Fibroblast of lung (primary cell): ENCODE measurements at regions not wholly inside any gene's neighbourhood (a gene's known extent, or its start where the extent isn't known, plus 50 kb on each side); places are given as distances from the start of the nearest gene placed in this dataset.

ENCODE experiments used
- DNase-seq, 2 donors: peaks; one replicate each; pipeline versions ENCODE4 v3.0.0 to v3.0.0-alpha.2; 2010; ENCODE audit warnings: low read depth in 2 of 2
- H2AFZ ChIP-seq: 2 replicates; pipeline ENCODE4 v1.5.1; 2012; ENCODE audit warnings: low read length, control low read depth, inconsistent platforms
- H3K27ac ChIP-seq: 2 replicates; pipeline ENCODE4 v1.5.1; 2011; ENCODE audit warnings: low read length, control low read depth; ENCODE audit not compliant: insufficient read depth
- H3K27me3 ChIP-seq: 2 replicates; pipeline ENCODE4 v1.5.1; 2011; ENCODE audit warnings: mild to moderate bottlenecking, low read length; ENCODE audit not compliant: control insufficient read depth, insufficient read depth
- H3K36me3 ChIP-seq: 2 replicates; pipeline ENCODE4 v1.5.1; 2011; ENCODE audit warnings: low read length; ENCODE audit not compliant: control insufficient read depth, insufficient read depth
- H3K4me1 ChIP-seq: 2 replicates; pipeline ENCODE4 v1.5.1; 2011; ENCODE audit warnings: low read length; ENCODE audit not compliant: control insufficient read depth, insufficient read depth; ENCODE audit errors: extremely low read depth
- H3K4me2 ChIP-seq: 2 replicates; pipeline ENCODE4 v1.5.1; 2011; ENCODE audit warnings: low read length, control low read depth; ENCODE audit not compliant: insufficient read depth; ENCODE audit errors: extremely low read depth
- H3K4me3 ChIP-seq, 4 experiments: fragments of 200-600 bp in 1 of 4; sonication (generic) in 1 of 4; replicated peaks in 1 of 4; 2 replicates each; pipeline ENCODE4 v1.5.1; 2011 to 2016; ENCODE audit warnings: low read length in 4 of 4, low read depth in 3 of 4, mild to moderate bottlenecking in 3 of 4, control low read depth in 2 of 4, inconsistent platforms in 1 of 4, mixed read lengths in 1 of 4; ENCODE audit not compliant: insufficient read depth in 1 of 4; ENCODE audit errors: control extremely low read depth in 1 of 4
- H3K79me2 ChIP-seq: 2 replicates; pipeline ENCODE4 v1.5.1; 2012; ENCODE audit warnings: mild to moderate bottlenecking, low read length, inconsistent platforms; ENCODE audit not compliant: control insufficient read depth, insufficient read depth
- H3K9ac ChIP-seq: 2 replicates; pipeline ENCODE4 v1.5.1; 2011; ENCODE audit warnings: mild to moderate bottlenecking, low read length, control low read depth; ENCODE audit not compliant: insufficient read depth
- H3K9me3 ChIP-seq: 2 replicates; pipeline ENCODE4 v1.5.1; 2012; ENCODE audit warnings: low read depth, low read length; ENCODE audit not compliant: control insufficient read depth, insufficient read depth
- H4K20me1 ChIP-seq: 2 replicates; pipeline ENCODE4 v1.5.1; 2011; ENCODE audit warnings: low read length; ENCODE audit not compliant: control insufficient read depth, insufficient read depth; ENCODE audit errors: extremely low read depth
- CTCF ChIP-seq, 2 donors: IDR thresholded peaks in 1 of 2; conservative IDR thresholded peaks in 1 of 2; 1 replicate in 1 of 2; 2 replicates in 1 of 2; pipeline ENCODE4 v1.5.1; 2011 to 2012; ENCODE audit warnings: low read length in 2 of 2, control low read depth in 1 of 2, inconsistent platforms in 1 of 2, low read depth in 1 of 2, mild to moderate bottlenecking in 1 of 2
- EZH2 ChIP-seq: IDR thresholded peaks from 2 replicates; pipeline ENCODE4 v1.5.1; 2012; ENCODE audit warnings: low read length, control low read depth, mild to moderate bottlenecking; ENCODE audit errors: missing control alignments

GRCh38 chr9:95753762-95754465 is 121.6 kb upstream of the ERCC6L2 start:
- TF ChIP-seq EZH2 (no peak), CTCF (conservative IDR thresholded peaks at IDR 0.05 in 1 of 2, IDR thresholded peaks at IDR 0.05 in 1 of 2; ENCODE audit: low read depth in 1 of 2, low read length in 2 of 2) (no peak)
- peak in 1 of 2 donors; percentile 90 for DNase-seq

GRCh38 chr9:95752129-95752731 is 123.3 kb upstream of the ERCC6L2 start:
- Histone ChIP-seq H3K4me1 (peaks cover 8% of the 10 kb centered on the region), H2AFZ (no peak overlapping the region), H3K27ac (no peak overlapping the region), H3K27me3 (no peaks in the 10 kb centered on the region), H3K79me2 (no peaks in the 10 kb centered on the region), H4K20me1 (no peaks in the 10 kb centered on the region), H3K36me3 (no peaks in the 10 kb centered on the region), H3K9ac (no peak overlapping the region), H3K9me3 (no peaks in the 10 kb centered on the region), H3K4me3 (no peak overlapping the region), H3K4me2 (no peak overlapping the region)
- TF ChIP-seq CTCF (conservative IDR thresholded peaks at IDR 0.05 in 1 of 2, IDR thresholded peaks at IDR 0.05 in 1 of 2; ENCODE audit: low read depth in 1 of 2, low read length in 2 of 2): no peak
- no peak for TF ChIP-seq EZH2
- no peak for DNase-seq

More at GRCh38 chr9:95753762-95754465, 121.6 kb upstream of the ERCC6L2 start:
- H3K4me2 ChIP-seq: peak overlapping the region; percentile 56
- no peaks in the 10 kb centered on the region for H3K9me3 ChIP-seq
- no peaks in the 10 kb centered on the region for H3K36me3 ChIP-seq
- no peak overlapping the region for H3K4me3 ChIP-seq
- H3K79me2 ChIP-seq: no peaks in the 10 kb centered on the region
- no peaks in the 10 kb centered on the region for H4K20me1 ChIP-seq
- H3K4me1 ChIP-seq: peaks cover 9% of the 10 kb centered on the region
- H3K9ac ChIP-seq: no peak overlapping the region
- no peaks in the 10 kb centered on the region for H3K27me3 ChIP-seq
- H3K27ac ChIP-seq: no peak overlapping the region
- H2AFZ ChIP-seq: peak overlapping the region; percentile 73

GRCh38 chr9:95751520-95751790 is 124.0 kb upstream of the ERCC6L2 start:
- Histone ChIP-seq H3K9me3 (no peaks in the 10 kb centered on the region), H3K9ac (no peak overlapping the region), H3K4me3 (no peak overlapping the region), H2AFZ (no peak overlapping the region), H3K4me2 (no peak overlapping the region), H3K79me2 (no peaks in the 10 kb centered on the region), H3K27me3 (no peaks in the 10 kb centered on the region), H3K27ac (no peak overlapping the region), H3K36me3 (no peaks in the 10 kb centered on the region), H4K20me1 (no peaks in the 10 kb centered on the region), H3K4me1 (peaks cover 7% of the 10 kb centered on the region)
- DNase-seq: no peak
- no peak for TF ChIP-seq CTCF (conservative IDR thresholded peaks at IDR 0.05 in 1 of 2, IDR thresholded peaks at IDR 0.05 in 1 of 2; ENCODE audit: low read depth in 1 of 2, low read length in 2 of 2)
- TF ChIP-seq EZH2: no peak
